HUDEP-2 (cell line): ENCODE measurements at regions not wholly inside any gene's neighbourhood (a gene's known extent, or its start where the extent isn't known, plus 50 kb on each side); places are given as distances from the start of the nearest gene placed in this dataset.
"Not testable (repeated sequence)": the region's sequence is repeated elsewhere in the genome, so short reads cannot be mapped to it uniquely, and the experiment has no call there.

ENCODE experiments used
- DNase-seq, 76 experiments: peaks; one replicate each; lab custom pipeline; 2025; ENCODE audit not compliant: unreplicated experiment in 76 of 76; lab: John Stamatoyannopoulos, UW

- DNase-seq = no peak
Measured at GRCh38 chr1:173341971-173342370, 134.8 kb upstream of the TNFSF4 start.

DNA sequence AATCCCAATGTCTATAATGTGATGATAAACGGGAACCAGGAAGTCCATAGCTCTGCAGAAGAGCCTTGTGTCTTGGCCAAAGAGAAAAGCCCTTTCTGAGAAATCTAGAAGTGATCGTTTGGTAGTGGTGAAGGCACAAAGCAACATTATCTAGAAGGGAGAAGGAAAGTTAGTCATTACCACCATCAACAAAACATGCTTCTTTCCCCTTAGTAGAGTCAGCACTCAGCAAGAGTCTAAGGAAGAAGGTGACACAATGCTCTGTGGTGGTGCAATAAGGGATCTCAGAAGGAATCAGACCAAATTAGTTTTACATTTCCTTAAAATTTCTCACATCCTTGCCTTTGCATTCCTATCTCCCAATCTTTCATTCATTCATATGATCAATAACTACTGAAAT, 134.4 kb upstream of the PRDX6 start:
- DNase-seq = no peak

- no peak for DNase-seq
Measured at GRCh38 chr1:173344034-173344743, 132.9 kb upstream of the PRDX6 start.

GRCh38 chr1:173347282-173347818, 129.8 kb upstream of the PRDX6 start:
- no peak for DNase-seq

- not testable (repeated sequence) for DNase-seq
Measured at GRCh38 chr1:173352635-173353034, 124.5 kb upstream of the PRDX6 start.

DNA sequence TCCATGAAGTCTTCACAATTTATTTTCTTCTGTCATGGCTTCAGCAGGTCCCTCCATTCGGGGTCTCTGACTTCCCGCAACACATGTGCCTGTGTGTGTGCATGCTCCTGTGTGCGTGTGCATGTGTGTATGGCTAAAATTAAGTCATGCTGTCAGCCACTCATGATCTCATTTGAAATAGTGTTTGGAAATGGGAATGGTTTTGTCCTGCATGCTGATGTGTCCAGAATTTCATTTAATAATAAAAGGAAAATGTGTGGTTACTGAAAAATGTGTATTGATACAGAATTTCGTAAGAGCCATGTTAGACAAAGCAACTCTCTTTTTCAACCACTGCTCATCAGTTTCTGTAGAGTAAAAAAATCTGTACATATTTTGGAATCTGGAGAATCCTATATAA, 123.8 kb upstream of the PRDX6 start:
- DNase-seq = no peak

DNA sequence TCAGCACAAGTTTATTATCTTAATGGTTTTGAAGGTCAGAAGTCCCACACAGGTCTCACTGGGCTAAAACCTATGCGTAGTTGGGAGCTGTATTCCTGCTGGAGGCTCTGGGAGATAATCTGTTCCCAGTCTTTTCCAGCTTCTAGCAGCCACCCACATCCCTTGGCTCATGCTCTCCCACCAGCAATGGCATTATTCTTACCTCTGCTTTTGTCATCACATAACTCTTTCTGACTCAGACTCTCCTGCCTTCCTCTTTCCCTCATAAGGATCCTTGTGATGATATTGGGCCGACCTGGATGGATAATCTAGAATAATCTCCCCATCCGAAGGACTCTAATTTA, 122.2 kb upstream of the PRDX6 start:
- DNase-seq = no peak

DNA sequence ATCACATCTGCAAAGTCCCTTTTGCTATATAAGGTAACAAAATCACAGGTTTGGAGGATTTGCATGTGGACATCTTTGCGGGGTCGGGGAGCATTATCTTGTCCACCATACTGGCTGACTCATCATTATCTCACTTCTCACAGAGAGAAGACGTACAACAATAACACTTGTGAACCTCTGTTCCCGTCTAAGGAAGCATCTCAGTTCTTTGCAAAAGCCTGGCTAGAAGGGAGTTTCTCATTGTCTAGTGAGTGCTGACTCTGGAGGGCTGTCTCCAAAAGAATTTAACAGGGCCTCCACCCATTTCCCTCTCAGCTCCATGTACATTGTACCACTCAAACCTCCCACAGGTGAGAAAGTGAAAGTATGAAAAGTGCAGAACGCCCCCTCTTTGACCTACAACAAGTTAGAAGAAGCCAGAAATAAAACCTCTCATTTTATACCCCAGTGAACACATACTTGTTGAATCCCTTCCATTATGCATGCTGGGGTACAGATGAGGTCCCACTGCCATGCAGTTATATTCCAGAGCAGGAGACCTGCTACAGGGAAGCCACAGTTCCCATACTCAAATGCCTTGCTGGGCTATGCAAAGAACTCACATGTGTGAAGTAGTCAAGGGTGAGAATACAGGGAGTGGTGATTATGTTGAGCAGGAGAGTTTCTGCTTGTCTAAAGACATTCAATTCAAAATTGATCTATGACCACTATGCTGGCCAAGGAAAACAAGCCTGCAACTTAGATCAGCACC, 121.7 kb upstream of the PRDX6 start:
- peak in 55 of 76 experiments; percentile 1 to 76 (median 39) for DNase-seq

- DNase-seq = no peak
Measured at GRCh38 chr1:173356191-173356762, 120.9 kb upstream of the PRDX6 start.

GRCh38 chr1:173360487-173361063, 116.6 kb upstream of the PRDX6 start:
- DNase-seq = no peak

DNA sequence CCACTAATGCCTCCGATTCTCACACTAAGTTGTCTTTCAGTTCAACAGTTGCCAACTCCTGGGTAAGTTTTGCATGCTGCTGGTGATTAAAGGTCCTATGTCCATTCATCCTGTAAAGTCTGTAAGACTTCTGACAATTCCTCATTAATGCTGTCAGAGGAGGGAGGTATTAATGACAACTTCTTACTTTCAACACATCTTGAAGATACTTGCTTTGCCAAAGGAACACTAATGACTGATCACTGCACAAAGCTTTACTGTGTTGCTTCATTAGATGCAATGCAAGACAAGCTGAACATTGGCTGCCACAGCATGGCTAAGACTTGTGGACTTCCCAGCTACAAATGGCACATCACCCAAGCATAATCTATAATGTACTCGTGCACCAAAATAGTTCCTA, 114.6 kb upstream of the PRDX6 start:
- DNase-seq = no peak

DNA sequence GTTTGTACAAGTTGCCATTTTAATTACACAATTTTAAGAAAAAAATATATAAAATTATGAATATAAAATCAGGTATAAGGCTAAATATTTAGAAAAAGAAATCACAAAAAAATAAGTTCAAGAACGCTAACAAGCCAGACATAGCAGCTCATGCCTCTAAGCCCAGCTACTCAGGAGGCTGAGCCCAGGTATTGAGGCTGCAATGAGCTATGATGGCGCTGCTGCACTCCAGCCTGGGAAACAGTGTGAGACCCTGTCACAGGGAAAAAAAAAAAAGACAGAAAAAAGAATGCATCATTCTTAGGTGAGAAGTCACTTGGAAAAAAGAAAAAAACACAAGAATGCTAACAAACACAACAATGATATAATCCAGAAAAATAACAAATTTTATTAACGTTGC, 112.3 kb upstream of the PRDX6 start:
- DNase-seq = no peak

- DNase-seq = no peak
Measured at GRCh38 chr1:173365341-173365740, 111.8 kb upstream of the PRDX6 start.

DNA sequence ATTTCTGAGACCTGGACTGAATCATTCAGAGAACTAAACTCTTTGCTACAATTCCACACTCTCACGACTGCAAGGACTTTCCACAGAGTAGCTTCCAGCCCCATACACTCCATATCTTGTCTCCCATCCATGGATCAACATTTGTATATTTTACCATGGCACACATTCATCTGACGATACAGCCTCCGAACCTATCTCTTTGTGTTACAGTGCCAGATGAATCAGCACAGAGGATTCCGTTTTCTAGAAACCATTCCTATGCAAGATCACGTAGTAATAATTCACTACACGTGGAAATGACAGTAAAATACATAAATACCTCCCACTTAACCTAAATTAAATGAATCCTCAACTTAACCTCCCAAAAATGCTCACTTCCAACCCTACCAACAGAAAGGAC, 110.0 kb upstream of the PRDX6 start:
- DNase-seq = no peak

DNA sequence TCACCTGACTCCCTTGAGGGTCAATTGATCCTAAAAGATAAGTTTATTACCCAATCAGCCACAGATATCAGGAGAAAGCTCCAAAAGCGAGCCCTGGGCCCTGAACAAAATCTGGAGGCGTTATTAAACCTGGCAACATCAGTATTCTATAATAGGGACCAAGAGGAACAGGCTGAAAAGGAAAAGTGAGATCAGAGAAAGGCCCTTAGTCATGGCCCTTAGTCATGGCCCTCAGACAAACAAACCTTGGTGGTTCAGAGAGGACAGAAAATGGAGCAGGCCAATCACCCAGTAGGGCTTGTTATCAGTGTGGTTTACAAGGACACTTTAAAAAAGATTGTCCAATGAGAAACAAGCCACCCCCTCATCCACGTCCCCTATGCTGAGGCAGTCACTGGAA, 106.5 kb upstream of the PRDX6 start:
- DNase-seq = not testable (repeated sequence)

DNA sequence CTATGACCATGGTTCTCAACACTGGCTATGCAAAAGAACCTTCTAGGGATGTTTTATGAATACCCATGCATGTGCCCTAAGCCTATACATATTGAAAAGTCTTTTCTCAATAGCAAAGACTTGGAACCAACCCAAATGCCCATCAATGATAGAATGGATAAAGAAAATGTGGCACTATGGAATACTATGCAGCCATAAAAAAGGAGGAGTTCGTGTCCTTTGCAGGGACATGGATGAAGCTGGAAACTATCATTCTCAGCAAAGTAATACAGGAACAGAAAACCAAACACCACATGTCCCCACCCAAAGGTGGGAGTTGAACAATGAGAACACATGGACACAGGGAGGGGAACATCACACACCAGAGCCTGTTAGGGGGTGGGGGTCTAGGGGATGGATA, 101.1 kb upstream of the PRDX6 start:
- not testable (repeated sequence) for DNase-seq

- DNase-seq = no peak
Measured at GRCh38 chr1:173377266-173377665, 99.9 kb upstream of the PRDX6 start.

DNA sequence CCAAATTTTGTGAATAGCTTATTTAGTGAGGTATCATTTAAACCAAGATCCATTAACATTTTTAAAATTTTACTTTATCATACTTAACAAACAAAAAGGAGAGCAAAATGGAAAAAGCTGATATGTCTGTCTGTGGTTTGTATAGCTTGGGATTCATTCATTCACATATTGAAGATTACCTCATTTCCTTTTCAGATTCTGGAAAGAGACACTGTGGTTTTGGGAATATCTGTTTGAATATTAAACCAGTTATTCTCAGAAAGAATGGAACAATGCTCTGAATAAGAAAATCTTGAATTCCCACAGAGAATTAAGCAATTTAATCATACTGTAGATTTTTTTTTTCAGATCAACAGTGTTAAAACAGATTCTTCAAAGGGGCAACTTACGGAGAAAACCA, 93.8 kb upstream of the PRDX6 start:
- DNase-seq = no peak

GRCh38 chr1:173388352-173388751, 88.8 kb upstream of the PRDX6 start:
- DNase-seq = no peak

DNA sequence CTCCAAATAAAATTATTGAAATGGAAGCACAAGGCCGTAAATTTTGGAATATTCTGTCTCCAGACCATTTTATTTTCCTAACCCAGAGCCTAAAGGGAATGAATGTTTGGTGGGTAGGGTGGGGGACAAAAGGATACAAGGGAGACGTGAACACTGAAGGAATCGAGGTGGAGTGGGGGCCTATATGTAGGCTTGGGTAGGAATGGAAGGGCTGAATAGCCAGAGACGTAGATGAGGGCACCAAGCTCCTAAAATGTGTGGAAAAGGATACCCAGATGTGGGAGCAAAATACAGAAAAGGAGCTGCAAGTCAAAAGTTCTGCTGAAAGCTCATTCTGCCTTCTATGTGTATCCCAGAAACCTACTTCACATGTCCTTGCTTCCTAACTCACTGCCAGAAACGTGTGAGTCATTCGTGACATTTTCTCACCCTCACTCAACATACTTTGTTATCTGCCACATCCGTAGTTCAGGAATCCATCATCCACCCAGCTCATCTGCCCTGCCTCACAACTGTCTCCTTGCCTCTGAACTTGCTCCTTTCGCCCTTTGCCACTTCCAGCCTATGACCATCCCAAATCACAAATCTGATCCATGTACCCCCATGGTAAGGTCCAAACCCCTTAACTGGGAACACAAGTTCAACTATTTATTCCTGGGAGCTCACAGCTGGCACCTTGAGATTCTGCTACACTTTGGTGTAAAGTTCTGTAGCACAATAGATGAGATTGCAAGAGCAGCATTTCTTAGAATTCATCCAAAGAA, 84.1 kb upstream of the PRDX6 start:
- DNase-seq = no peak

DNA sequence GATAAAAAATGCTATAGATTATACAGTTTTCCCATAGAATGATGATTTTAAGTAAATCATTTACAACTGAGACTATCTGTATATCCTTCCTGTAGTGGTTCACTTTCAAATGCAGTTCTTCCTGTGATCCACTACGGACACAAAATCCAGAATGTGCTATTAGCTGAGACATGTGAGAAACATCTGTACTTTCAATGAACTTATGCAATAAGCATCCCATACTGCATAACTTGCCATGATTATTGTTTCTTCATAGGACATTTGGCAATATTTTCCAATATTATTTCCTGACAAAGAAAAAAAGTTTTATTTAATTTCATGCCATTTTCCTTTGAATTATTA, 83.5 kb upstream of the PRDX6 start:
- DNase-seq = no peak
